GM23338 (cell line): ENCODE measurements at regions not wholly inside any gene's neighbourhood (a gene's known extent, or its start where the extent isn't known, plus 50 kb on each side); places are given as distances from the start of the nearest gene placed in this dataset.

Experiments used
- CREB1 ChIP-seq: fragments of 250-450 bp; sonication (Bioruptor Pico); IDR thresholded peaks from 2 replicates; pipeline ENCODE4 v1.5.0; 2020; ENCODE audit warnings: low read depth, mild to moderate bottlenecking, moderate library complexity
- CTCF ChIP-seq, 2 experiments: fragments of 200-600 bp in 1 of 2; sonication (generic) in 1 of 2; conservative IDR thresholded peaks; 2 replicates each; pipeline versions ENCODE4 v1.5.1 to v1.6.1; 2016 to 2017; ENCODE audit warnings: antibody characterized with exemption in 2 of 2, low read depth in 2 of 2, mild to moderate bottlenecking in 2 of 2, moderate library complexity in 1 of 2
- ETS1 ChIP-seq: IDR thresholded peaks from 2 replicates; pipeline ENCODE4 v1.6.1; 2016; ENCODE audit warnings: antibody characterized with exemption
- EZH2 ChIP-seq: fragments of 200-600 bp; sonication (generic); IDR thresholded peaks from one replicate; pipeline ENCODE4 v1.8.0; 2017; ENCODE audit warnings: antibody characterized with exemption, mild to moderate bottlenecking, low read depth; ENCODE audit not compliant: unreplicated experiment
- EZH2phosphoT487 ChIP-seq: fragments of 200-600 bp; sonication (generic); IDR thresholded peaks from one replicate; pipeline ENCODE4 v1.8.1; 2018; ENCODE audit warnings: antibody characterized with exemption; ENCODE audit not compliant: unreplicated experiment
- JUNB ChIP-seq: IDR thresholded peaks from one replicate; pipeline ENCODE4 v1.6.1; 2016; ENCODE audit warnings: antibody characterized with exemption; ENCODE audit not compliant: unreplicated experiment
- NANOG ChIP-seq: IDR thresholded peaks from 2 replicates; pipeline ENCODE4 v1.6.1; 2016; ENCODE audit warnings: antibody characterized with exemption, borderline replicate concordance
- POLR2AphosphoS5 ChIP-seq: IDR thresholded peaks from 2 replicates; pipeline ENCODE4 v1.6.1; 2016; ENCODE audit warnings: antibody characterized with exemption, low read depth
- REST ChIP-seq: IDR thresholded peaks from one replicate; pipeline ENCODE4 v1.6.1; 2018; ENCODE audit warnings: antibody characterized with exemption; ENCODE audit not compliant: unreplicated experiment
- STAT1 ChIP-seq: IDR thresholded peaks from one replicate; pipeline ENCODE4 v1.6.1; 2016; ENCODE audit warnings: antibody characterized with exemption; ENCODE audit not compliant: unreplicated experiment
- ZNF114 ChIP-seq: fragments of 250-450 bp; sonication (Bioruptor Pico); IDR thresholded peaks from 2 replicates; pipeline ENCODE4 v1.5.0; 2020; ENCODE audit warnings: mild to moderate bottlenecking, moderate library complexity
- ZNF331 ChIP-seq: fragments of 250-450 bp; sonication (Bioruptor Pico); IDR thresholded peaks from 2 replicates; pipeline ENCODE4 v1.5.0; 2020; ENCODE audit warnings: low read depth, mild to moderate bottlenecking, moderate library complexity
- ZNF462 ChIP-seq: fragments of 250-450 bp; sonication (Bioruptor Pico); IDR thresholded peaks from 2 replicates; pipeline ENCODE4 v1.5.0; 2020; ENCODE audit warnings: mild to moderate bottlenecking, moderate library complexity

GRCh38 chr1:219991511-219991810, 54.8 kb downstream of the EPRS1 start:
- TF ChIP-seq POLR2AphosphoS5, result no peak
- no peak for TF ChIP-seq CTCF (conservative IDR thresholded peaks at IDR 0.05; ENCODE audit: low read depth in 2 of 2)
- no peak for TF ChIP-seq ETS1
- TF ChIP-seq EZH2, result no peak
- no peak for TF ChIP-seq REST
- TF ChIP-seq NANOG, result no peak
- no peak for TF ChIP-seq EZH2phosphoT487
- no peak for TF ChIP-seq JUNB
- no peak for TF ChIP-seq ZNF331
- TF ChIP-seq ZNF114, result no peak
- TF ChIP-seq STAT1, result no peak
- TF ChIP-seq ZNF462 (CRISPR knock-in tag), result no peak
- TF ChIP-seq CREB1 (CRISPR knock-in tag), result no peak
